ENCODE measurements at regions not wholly inside any gene's neighbourhood (a gene's known extent, or its start where the extent isn't known, plus 50 kb on each side); places are given as distances from the start of the nearest gene placed in this dataset.

DNA sequence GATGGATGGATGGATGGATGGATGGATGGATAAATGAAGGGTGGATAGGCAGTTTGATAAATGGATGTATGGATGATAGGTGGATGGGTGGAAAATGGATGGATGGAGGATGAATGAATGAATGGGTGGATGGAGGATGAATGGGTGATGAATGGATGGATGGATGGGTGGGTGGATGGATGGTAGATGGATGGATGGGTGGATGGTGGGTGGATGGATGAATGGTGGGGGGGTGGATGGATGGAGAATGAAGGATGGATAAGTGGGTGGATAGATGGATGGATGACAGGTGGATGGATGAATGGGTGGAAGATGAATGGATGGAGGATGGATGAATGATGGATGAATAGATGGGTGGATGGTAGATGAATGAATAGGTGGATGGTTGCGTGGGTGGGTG is 70.1 kb upstream of the BCO1 start:
- WGBS: 71% methylated on average over 1 of the region's 1 CpG
- H2AFZ ChIP-seq (ENCODE audit: low read depth, low read length): no peak overlapping the region
- no peak overlapping the region for H2AK5ac ChIP-seq (ENCODE audit: low read length, severe bottlenecking)

DNA sequence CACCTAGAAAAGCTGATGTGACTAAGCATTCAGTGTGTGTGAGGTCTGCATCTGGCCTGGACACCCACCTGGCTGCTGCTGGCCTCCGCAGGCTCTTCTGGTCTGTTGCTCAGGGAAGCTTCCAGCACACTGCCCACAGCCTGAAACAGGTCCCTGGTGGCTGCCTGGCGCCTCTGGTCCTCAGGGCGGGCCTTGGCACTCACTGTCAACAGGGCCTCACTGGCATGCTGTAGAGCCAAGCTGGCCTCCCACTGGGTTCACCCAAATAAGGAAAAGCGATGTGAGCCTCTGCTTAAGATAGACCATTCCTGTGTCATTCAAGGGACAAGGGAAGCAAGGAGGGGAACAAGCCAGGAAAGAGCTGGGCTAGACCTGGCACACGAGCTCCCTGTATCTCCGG is 70.6 kb upstream of the BCO1 start:
- WGBS: 69% methylated on average over 6 of the region's 6 CpGs

More for the DNA sequence above, 70.1 kb upstream of the BCO1 start:
- no peak overlapping the region for H4K8ac ChIP-seq (ENCODE audit: low read length)
- no peak overlapping the region for H3K18ac ChIP-seq (ENCODE audit: low read depth in 1 of 2, low read length in 2 of 2)
- H3K4me1 ChIP-seq (ENCODE audit: control insufficient read depth, insufficient read depth, low read depth, low read length): peaks cover 2% of the 10 kb centered on the region
- no peak overlapping the region for H3K4ac ChIP-seq (ENCODE audit: low read depth in 1 of 2, low read length in 2 of 2)
- peaks cover 0 to 5% of the 10 kb centered on the region in 2 experiments for H3K36me3 ChIP-seq (ENCODE audit: control insufficient read depth in 1 of 2, insufficient read depth in 2 of 2, low read depth in 1 of 2, low read length in 2 of 2)
- H3K27ac ChIP-seq (ENCODE audit: low read length, poor library complexity, severe bottlenecking): no peak overlapping the region
- no peaks in the 10 kb centered on the region for H3K79me1 ChIP-seq (replicated peaks; ENCODE audit: low read length, poor library complexity, severe bottlenecking)
- no peak overlapping the region for H3K4me3 ChIP-seq (ENCODE audit: insufficient read depth in 1 of 2, low read depth in 1 of 2, low read length in 2 of 2)
- no peak overlapping the region for H2BK15ac ChIP-seq (ENCODE audit: low read depth, poor library complexity, severe bottlenecking)
- H3K9me3 ChIP-seq (ENCODE audit: control insufficient read depth, low read length): no peaks in the 10 kb centered on the region
- H2BK5ac ChIP-seq (ENCODE audit: low read depth, low read length, poor library complexity, severe bottlenecking): no peak overlapping the region
- H3K14ac ChIP-seq (ENCODE audit: low read length in 2 of 2): no peak overlapping the region
- no peak for DNase-seq
- peaks cover 0 to 15% of the 10 kb centered on the region in 2 experiments for H3K27me3 ChIP-seq (ENCODE audit: control insufficient read depth in 1 of 2, insufficient read depth in 1 of 2, low read length in 2 of 2)
- H2BK120ac ChIP-seq (ENCODE audit: low read depth, low read length): no peak overlapping the region
- H2BK12ac ChIP-seq (ENCODE audit: low read length in 2 of 2): no peak overlapping the region
- H3K23ac ChIP-seq (ENCODE audit: low read length in 2 of 2): no peak overlapping the region
- no peak overlapping the region for H3K4me2 ChIP-seq (ENCODE audit: low read length, poor library complexity, severe bottlenecking)
- no peak overlapping the region for H4K91ac ChIP-seq (ENCODE audit: low read length)
- H3K9ac ChIP-seq (ENCODE audit: low read length): no peak overlapping the region

DNA sequence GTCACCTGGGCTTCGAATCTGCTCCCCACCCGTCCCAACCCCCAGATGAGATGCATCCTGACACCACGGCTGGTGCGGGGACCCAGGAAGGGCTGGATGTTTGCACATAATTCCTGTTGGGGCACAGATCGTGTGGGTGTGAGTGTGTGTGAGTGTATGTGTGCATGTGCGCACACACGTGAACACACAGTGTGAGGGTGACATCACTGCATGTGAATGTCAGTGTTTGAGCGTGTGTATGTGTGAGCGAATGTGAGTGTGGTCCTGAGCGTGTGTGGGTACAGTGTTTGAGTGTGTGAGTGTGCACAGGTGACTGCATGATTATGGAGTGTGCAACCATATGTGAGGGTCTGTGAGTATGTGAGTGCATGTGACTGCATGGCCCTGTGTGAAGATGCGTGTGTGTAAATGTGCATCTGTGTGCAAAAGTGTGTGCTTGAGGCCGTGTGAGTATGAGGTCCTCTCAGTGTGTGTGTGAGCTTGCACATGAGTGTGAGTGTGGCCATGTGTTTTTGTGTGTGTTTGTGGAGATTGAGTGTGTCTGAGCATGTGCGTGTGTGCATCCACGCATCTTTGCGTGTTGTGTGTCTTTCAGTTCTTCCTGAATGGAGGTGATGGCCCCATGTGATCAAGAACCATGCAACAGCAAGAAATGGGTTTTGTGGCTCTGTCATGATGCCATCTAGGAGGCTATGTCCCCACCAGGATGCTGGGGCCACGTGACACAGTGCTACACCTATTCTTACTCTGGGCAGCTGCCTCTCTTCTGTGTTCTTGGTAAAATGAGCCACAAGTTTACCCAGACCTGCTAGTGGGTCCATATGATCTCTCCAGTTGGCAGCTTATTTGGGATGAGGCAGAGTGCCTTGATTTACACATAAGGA is 70.5 kb upstream of the GCSH start:
- no peaks in the 10 kb centered on the region for H3K79me1 ChIP-seq (replicated peaks; ENCODE audit: low read length, poor library complexity, severe bottlenecking)
- H3K4me3 ChIP-seq (ENCODE audit: insufficient read depth in 1 of 2, low read depth in 1 of 2, low read length in 2 of 2): no peak overlapping the region
- H3K27ac ChIP-seq (ENCODE audit: low read length, poor library complexity, severe bottlenecking): no peak overlapping the region
- no peak overlapping the region for H3K4ac ChIP-seq (ENCODE audit: low read depth in 1 of 2, low read length in 2 of 2)
- no peak overlapping the region for H2BK15ac ChIP-seq (ENCODE audit: low read depth, poor library complexity, severe bottlenecking)
- 87% methylated on average over 16 of the region's 16 CpGs for WGBS
- H2BK120ac ChIP-seq (ENCODE audit: low read depth, low read length): no peak overlapping the region
- no peak overlapping the region for H4K91ac ChIP-seq (ENCODE audit: low read length)
- no peak overlapping the region for H2BK12ac ChIP-seq (ENCODE audit: low read length in 2 of 2)
- H2AFZ ChIP-seq (ENCODE audit: low read depth, low read length): no peak overlapping the region
- peaks cover 0 to 15% of the 10 kb centered on the region in 2 experiments for H3K27me3 ChIP-seq (ENCODE audit: control insufficient read depth in 1 of 2, insufficient read depth in 1 of 2, low read length in 2 of 2)
- H3K9ac ChIP-seq (ENCODE audit: low read length): no peak overlapping the region
- H3K14ac ChIP-seq (ENCODE audit: low read length in 2 of 2): peak overlapping the region in 1 of 2 experiments; percentile 44
- no peak for DNase-seq
- no peak overlapping the region for H2BK5ac ChIP-seq (ENCODE audit: low read depth, low read length, poor library complexity, severe bottlenecking)
- no peak overlapping the region for H3K23ac ChIP-seq (ENCODE audit: low read length in 2 of 2)
- no peak overlapping the region for H3K4me2 ChIP-seq (ENCODE audit: low read length, poor library complexity, severe bottlenecking)
- H3K18ac ChIP-seq (ENCODE audit: low read depth in 1 of 2, low read length in 2 of 2): no peak overlapping the region
- H3K9me3 ChIP-seq (ENCODE audit: control insufficient read depth, low read length): no peaks in the 10 kb centered on the region
- H3K36me3 ChIP-seq (ENCODE audit: control insufficient read depth in 1 of 2, insufficient read depth in 2 of 2, low read depth in 1 of 2, low read length in 2 of 2): no peaks in the 10 kb centered on the region
- H4K8ac ChIP-seq (ENCODE audit: low read length): no peak overlapping the region
- H3K4me1 ChIP-seq (ENCODE audit: control insufficient read depth, insufficient read depth, low read depth, low read length): peaks cover 2% of the 10 kb centered on the region
- H2AK5ac ChIP-seq (ENCODE audit: low read length, severe bottlenecking): no peak overlapping the region

More for the DNA sequence above, 70.6 kb upstream of the BCO1 start:
- no peaks in the 10 kb centered on the region for H3K9me3 ChIP-seq (ENCODE audit: control insufficient read depth, low read length)
- no peak overlapping the region for H2BK120ac ChIP-seq (ENCODE audit: low read depth, low read length)
- H3K23ac ChIP-seq (ENCODE audit: low read length in 2 of 2): no peak overlapping the region
- no peak overlapping the region for H3K18ac ChIP-seq (ENCODE audit: low read depth in 1 of 2, low read length in 2 of 2)
- H3K27me3 ChIP-seq (ENCODE audit: control insufficient read depth in 1 of 2, insufficient read depth in 1 of 2, low read length in 2 of 2): peaks cover 0 to 15% of the 10 kb centered on the region in 2 experiments
- no peak overlapping the region for H2AFZ ChIP-seq (ENCODE audit: low read depth, low read length)
- H4K8ac ChIP-seq (ENCODE audit: low read length): no peak overlapping the region
- no peak overlapping the region for H2BK15ac ChIP-seq (ENCODE audit: low read depth, poor library complexity, severe bottlenecking)
- H3K4me3 ChIP-seq (ENCODE audit: insufficient read depth in 1 of 2, low read depth in 1 of 2, low read length in 2 of 2): no peak overlapping the region
- DNase-seq: no peak
- no peak overlapping the region for H2AK5ac ChIP-seq (ENCODE audit: low read length, severe bottlenecking)
- no peak overlapping the region for H2BK5ac ChIP-seq (ENCODE audit: low read depth, low read length, poor library complexity, severe bottlenecking)
- no peak overlapping the region for H3K4ac ChIP-seq (ENCODE audit: low read depth in 1 of 2, low read length in 2 of 2)
- no peak overlapping the region for H2BK12ac ChIP-seq (ENCODE audit: low read length in 2 of 2)
- H3K36me3 ChIP-seq (ENCODE audit: control insufficient read depth in 1 of 2, insufficient read depth in 2 of 2, low read depth in 1 of 2, low read length in 2 of 2): no peaks in the 10 kb centered on the region
- H3K4me2 ChIP-seq (ENCODE audit: low read length, poor library complexity, severe bottlenecking): no peak overlapping the region
- no peak overlapping the region for H3K9ac ChIP-seq (ENCODE audit: low read length)
- H3K14ac ChIP-seq (ENCODE audit: low read length in 2 of 2): no peak overlapping the region
- H3K79me1 ChIP-seq (replicated peaks; ENCODE audit: low read length, poor library complexity, severe bottlenecking): no peaks in the 10 kb centered on the region
- peaks cover 2% of the 10 kb centered on the region for H3K4me1 ChIP-seq (ENCODE audit: control insufficient read depth, insufficient read depth, low read depth, low read length)
- H3K27ac ChIP-seq (ENCODE audit: low read length, poor library complexity, severe bottlenecking): no peak overlapping the region
- H4K91ac ChIP-seq (ENCODE audit: low read length): no peak overlapping the region

DNA sequence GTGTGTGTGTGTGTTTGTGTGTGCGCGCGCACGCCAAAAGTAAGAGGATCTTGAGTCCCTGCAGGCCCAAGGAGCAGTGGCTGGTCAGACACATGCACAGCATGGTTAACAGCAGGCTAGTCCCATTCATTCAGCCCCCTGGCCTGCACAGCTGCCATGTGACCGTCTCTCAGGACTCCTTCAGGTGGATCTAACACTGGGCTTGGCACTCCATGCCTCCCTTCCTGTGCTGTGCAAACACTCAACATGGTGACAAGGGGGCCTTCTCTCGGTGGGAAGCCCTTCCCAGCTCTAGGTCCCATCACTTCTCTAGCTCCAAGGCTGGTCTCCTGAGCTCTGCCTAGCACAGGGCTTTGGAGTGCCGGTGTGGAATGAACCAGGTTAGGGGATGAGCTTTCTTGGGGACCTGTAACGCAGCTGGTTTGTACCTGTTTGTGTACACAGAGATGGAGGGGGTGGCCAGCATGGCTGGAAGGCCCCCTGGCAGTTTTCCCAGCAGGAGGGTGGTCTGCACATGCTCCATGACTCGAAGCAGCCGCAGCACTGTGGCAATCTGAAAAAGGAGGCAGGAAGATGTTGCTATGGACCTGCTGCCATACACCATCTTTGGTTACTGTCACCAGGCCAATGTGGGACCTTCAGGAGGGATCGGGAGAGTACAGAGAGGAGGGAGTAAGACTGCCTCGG is 69.4 kb upstream of the GCSH start:
- Histone ChIP-seq H2AFZ (ENCODE audit: low read depth, low read length) (no peak overlapping the region), H3K9ac (ENCODE audit: low read length) (no peak overlapping the region), H3K36me3 (ENCODE audit: control insufficient read depth in 1 of 2, insufficient read depth in 2 of 2, low read depth in 1 of 2, low read length in 2 of 2) (no peaks in the 10 kb centered on the region), H3K9me3 (ENCODE audit: control insufficient read depth, low read length) (no peaks in the 10 kb centered on the region), H3K23ac (ENCODE audit: low read length in 2 of 2) (no peak overlapping the region), H4K8ac (ENCODE audit: low read length) (no peak overlapping the region), H2BK5ac (ENCODE audit: low read depth, low read length, poor library complexity, severe bottlenecking) (no peak overlapping the region), H2AK5ac (ENCODE audit: low read length, severe bottlenecking) (no peak overlapping the region), H3K4me2 (ENCODE audit: low read length, poor library complexity, severe bottlenecking) (no peak overlapping the region), H2BK120ac (ENCODE audit: low read depth, low read length) (no peak overlapping the region), H4K91ac (ENCODE audit: low read length) (no peak overlapping the region), H3K14ac (ENCODE audit: low read length in 2 of 2) (no peak overlapping the region), H3K18ac (ENCODE audit: low read depth in 1 of 2, low read length in 2 of 2) (no peak overlapping the region), H3K4ac (ENCODE audit: low read depth in 1 of 2, low read length in 2 of 2) (no peak overlapping the region), H3K4me3 (ENCODE audit: insufficient read depth in 1 of 2, low read depth in 1 of 2, low read length in 2 of 2) (no peak overlapping the region), H3K27ac (ENCODE audit: low read length, poor library complexity, severe bottlenecking) (no peak overlapping the region), H3K79me1 (replicated peaks; ENCODE audit: low read length, poor library complexity, severe bottlenecking) (no peaks in the 10 kb centered on the region), H2BK15ac (ENCODE audit: low read depth, poor library complexity, severe bottlenecking) (no peak overlapping the region), H3K4me1 (ENCODE audit: control insufficient read depth, insufficient read depth, low read depth, low read length) (peaks cover 2% of the 10 kb centered on the region), H2BK12ac (ENCODE audit: low read length in 2 of 2) (no peak overlapping the region), H3K27me3 (ENCODE audit: control insufficient read depth in 1 of 2, insufficient read depth in 1 of 2, low read length in 2 of 2) (peaks cover 0 to 15% of the 10 kb centered on the region in 2 experiments)
- no peak for DNase-seq
- 87% methylated on average over 11 of the region's 12 CpGs for WGBS
